ENCODE measurements at regions not wholly inside any gene's neighbourhood (a gene's known extent, or its start where the extent isn't known, plus 50 kb on each side); places are given as distances from the start of the nearest gene placed in this dataset.
A peak's percentile ranks its signal among the peaks of the same experiment; 100 is the strongest.

DNA sequence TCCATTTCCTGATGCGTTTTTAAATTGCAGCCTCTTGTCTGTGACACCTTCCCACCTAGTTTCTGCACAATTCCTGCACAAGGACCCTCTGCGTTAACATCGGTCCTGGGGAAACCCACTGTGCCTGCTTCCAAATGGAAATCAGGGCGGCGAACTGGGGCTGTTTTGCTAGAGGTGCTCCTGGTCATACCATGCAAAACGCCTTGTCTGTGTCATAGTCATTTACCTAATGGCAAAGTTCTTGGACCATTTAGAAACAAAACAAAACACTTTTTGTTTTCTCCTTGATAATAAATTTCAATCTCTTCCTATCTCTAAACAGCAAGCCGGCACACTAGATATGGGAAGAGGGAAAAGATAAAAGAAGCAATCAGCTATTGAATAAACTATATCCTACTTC is 206.9 kb upstream of the KLF14 start:
- TF ChIP-seq CTCF (IDR thresholded peaks at IDR 0.05), result no peak
- Mint-ChIP-seq H3K36me3 (ENCODE audit: low read depth) (peaks cover 65% of the 10 kb centered on the region), H3K9me3 (no peaks in the 10 kb centered on the region), H3K27ac (peak overlapping the region; percentile 81), H3K4me1 (ENCODE audit: low read depth) (peaks cover 96% of the 10 kb centered on the region), H3K4me3 (peak overlapping the region; percentile 79), H3K27me3 (ENCODE audit: insufficient read depth) (peaks cover 1% of the 10 kb centered on the region; the same call in 1 of the 2 replicates)
- DNase-seq, result no peak

GRCh38 chr7:130941322-130942210 is 207.6 kb upstream of the KLF14 start:
- Mint-ChIP-seq H3K27me3 (ENCODE audit: insufficient read depth) (peaks cover 1% of the 10 kb centered on the region), H3K36me3 (ENCODE audit: low read depth) (peaks cover 65% of the 10 kb centered on the region), H3K27ac (peak overlapping the region; percentile 81), H3K4me3 (peak overlapping the region; percentile 79), H3K9me3 (no peaks in the 10 kb centered on the region), H3K4me1 (ENCODE audit: low read depth) (peaks cover 96% of the 10 kb centered on the region)
- no peak for TF ChIP-seq CTCF (IDR thresholded peaks at IDR 0.05)
- no peak for DNase-seq

DNA sequence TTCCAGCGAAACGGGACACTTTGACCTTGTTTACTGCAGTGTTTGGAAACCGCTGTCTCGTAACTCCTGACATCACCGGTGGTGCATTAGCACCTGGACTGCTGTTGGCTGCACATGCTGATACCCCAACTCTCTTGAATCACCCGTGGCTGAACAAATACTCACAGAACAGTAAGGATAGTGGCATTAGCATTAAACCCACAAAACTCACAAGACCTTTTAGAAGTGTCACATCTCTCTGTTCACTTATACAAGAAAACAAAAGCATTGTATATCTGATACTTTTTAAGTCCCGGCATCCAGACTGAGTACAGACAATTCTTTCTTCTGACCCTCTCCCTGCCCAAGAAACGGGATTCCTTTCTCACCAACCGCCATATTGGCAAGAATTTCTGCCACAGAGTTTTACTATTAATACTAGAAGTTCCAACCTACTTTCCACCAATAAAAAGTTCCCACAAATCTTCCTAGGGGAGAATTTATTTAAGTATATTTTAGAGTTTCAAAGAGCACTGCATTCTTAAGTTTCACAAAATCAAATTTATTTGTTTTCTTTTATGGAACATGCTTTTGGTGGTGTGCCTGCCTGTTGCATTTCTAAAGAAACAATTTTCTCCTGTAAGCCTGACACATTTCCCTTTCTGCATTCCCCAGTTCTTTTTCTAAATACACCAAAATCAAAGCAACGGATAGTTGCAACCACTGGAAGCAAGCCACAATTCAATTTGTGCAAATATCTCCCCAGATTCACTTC is 208.4 kb upstream of the KLF14 start:
- Mint-ChIP-seq H3K36me3 (ENCODE audit: low read depth) (peaks cover 62% of the 10 kb centered on the region), H3K4me1 (ENCODE audit: low read depth) (peaks cover 96% of the 10 kb centered on the region), H3K27ac (peak overlapping the region; percentile 81)

DNA sequence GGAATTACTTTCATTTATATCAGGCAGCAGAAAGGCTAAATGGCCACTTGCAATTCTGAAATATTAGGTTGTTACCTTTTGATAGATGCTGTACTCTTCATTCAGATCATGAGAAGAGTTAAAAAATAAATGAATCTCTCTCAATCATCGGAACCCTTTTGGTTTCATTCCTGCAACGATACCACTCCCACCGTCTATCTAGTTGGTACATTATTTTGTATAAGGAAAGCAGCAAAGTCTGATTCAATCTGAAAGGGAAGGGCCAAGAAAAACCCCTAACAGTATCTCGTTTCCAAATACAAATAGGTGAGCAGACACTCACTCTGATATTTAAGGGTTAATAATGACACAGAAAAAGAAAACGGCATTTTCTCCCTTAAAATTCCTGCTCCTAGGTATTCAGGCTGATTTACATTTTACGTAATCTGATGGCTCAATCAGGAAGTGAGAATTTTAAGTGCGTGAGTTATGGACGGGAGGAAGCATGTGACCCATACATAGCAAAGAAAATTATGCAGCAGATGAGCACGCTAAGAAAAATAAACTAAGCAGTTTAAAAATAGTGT is 209.4 kb upstream of the KLF14 start:
- H3K36me3 Mint-ChIP-seq (ENCODE audit: low read depth), result peaks cover 71% of the 10 kb centered on the region

More for the DNA sequence above, 208.4 kb upstream of the KLF14 start:
- DNase-seq, result no peak
- no peaks in the 10 kb centered on the region; the same call in none of the 2 replicates for H3K27me3 Mint-ChIP-seq (ENCODE audit: insufficient read depth)
- no peak for TF ChIP-seq CTCF (IDR thresholded peaks at IDR 0.05)
- peak overlapping the region; percentile 79 for H3K4me3 Mint-ChIP-seq
- no peaks in the 10 kb centered on the region for H3K9me3 Mint-ChIP-seq

More for the DNA sequence above, 209.4 kb upstream of the KLF14 start:
- DNase-seq, result peak; percentile 42
- no peak for TF ChIP-seq CTCF (IDR thresholded peaks at IDR 0.05)
- peaks cover 99% of the 10 kb centered on the region for H3K4me1 Mint-ChIP-seq (ENCODE audit: low read depth)
- H3K9me3 Mint-ChIP-seq, result no peaks in the 10 kb centered on the region
- peak overlapping the region; percentile 81 for H3K27ac Mint-ChIP-seq
- peak overlapping the region; percentile 79 for H3K4me3 Mint-ChIP-seq
- H3K27me3 Mint-ChIP-seq (ENCODE audit: insufficient read depth), result peaks cover 3% of the 10 kb centered on the region
